ENCODE measurements at regions not wholly inside any gene's neighbourhood (a gene's known extent, or its start where the extent isn't known, plus 50 kb on each side); places are given as distances from the start of the nearest gene placed in this dataset.

GRCh38 chr20:58109126-58109880 is 119.2 kb downstream of the ANKRD60 start:
- DNase-seq: peak; percentile 89

GRCh38 chr20:58107533-58107932 is 120.9 kb downstream of the ANKRD60 start:
- DNase-seq: no peak

GRCh38 chr20:58106143-58106750 is 122.2 kb downstream of the ANKRD60 start:
- DNase-seq: peak; percentile 12

GRCh38 chr20:58103961-58104360 is 124.5 kb downstream of the ANKRD60 start:
- no peak for DNase-seq

GRCh38 chr20:58103517-58103904 is 124.9 kb downstream of the ANKRD60 start:
- DNase-seq: no peak

GRCh38 chr20:58102744-58103516 is 125.5 kb downstream of the ANKRD60 start:
- peak; percentile 35 for DNase-seq

- no peak for DNase-seq
These were observed 126.2 kb downstream of the ANKRD60 start for GRCh38 chr20:58102261-58102660.

- no peak for DNase-seq
These were observed 127.6 kb downstream of the ANKRD60 start for GRCh38 chr20:58100731-58101356.

GRCh38 chr20:58099956-58100730 is 128.3 kb downstream of the ANKRD60 start:
- DNase-seq: no peak

GRCh38 chr20:58099291-58099935 is 129.0 kb downstream of the ANKRD60 start:
- DNase-seq: no peak

GRCh38 chr20:58098571-58098970 is 129.9 kb downstream of the ANKRD60 start:
- DNase-seq: no peak

- DNase-seq: no peak
These were observed 130.5 kb downstream of the ANKRD60 start for GRCh38 chr20:58097943-58098342.

- DNase-seq: no peak
These were observed 131.0 kb downstream of the ANKRD60 start for GRCh38 chr20:58097429-58097828.

- no peak for DNase-seq
These were observed 131.5 kb downstream of the ANKRD60 start for GRCh38 chr20:58096880-58097423.

- no peak for DNase-seq
These were observed 133.8 kb downstream of the ANKRD60 start for GRCh38 chr20:58094698-58095097.

GRCh38 chr20:58094160-58094559 is 134.3 kb downstream of the ANKRD60 start:
- no peak for DNase-seq

GRCh38 chr20:58092871-58093270 is 135.6 kb downstream of the ANKRD60 start:
- no peak for DNase-seq

GRCh38 chr20:58092353-58092752 is 136.1 kb downstream of the ANKRD60 start:
- DNase-seq: no peak

GRCh38 chr20:58091810-58092209 is 136.6 kb downstream of the ANKRD60 start:
- no peak for DNase-seq

GRCh38 chr20:58090161-58090560 is 138.3 kb downstream of the ANKRD60 start:
- no peak for DNase-seq

- DNase-seq: no peak
These were observed 139.8 kb downstream of the ANKRD60 start for GRCh38 chr20:58088625-58089024.

- DNase-seq: no peak
These were observed 140.3 kb downstream of the ANKRD60 start for GRCh38 chr20:58088105-58088504.
